ENCODE measurements at regions not wholly inside any gene's neighbourhood (a gene's known extent, or its start where the extent isn't known, plus 50 kb on each side); places are given as distances from the start of the nearest gene placed in this dataset.
"Not testable (repeated sequence)": the region's sequence is repeated elsewhere in the genome, so short reads cannot be mapped to it uniquely, and the experiment has no call there.

GRCh38 chr17:13417381-13417950 is 184.3 kb downstream of the HS3ST3A1 start:
- TF ChIP-seq, protein P1, sequence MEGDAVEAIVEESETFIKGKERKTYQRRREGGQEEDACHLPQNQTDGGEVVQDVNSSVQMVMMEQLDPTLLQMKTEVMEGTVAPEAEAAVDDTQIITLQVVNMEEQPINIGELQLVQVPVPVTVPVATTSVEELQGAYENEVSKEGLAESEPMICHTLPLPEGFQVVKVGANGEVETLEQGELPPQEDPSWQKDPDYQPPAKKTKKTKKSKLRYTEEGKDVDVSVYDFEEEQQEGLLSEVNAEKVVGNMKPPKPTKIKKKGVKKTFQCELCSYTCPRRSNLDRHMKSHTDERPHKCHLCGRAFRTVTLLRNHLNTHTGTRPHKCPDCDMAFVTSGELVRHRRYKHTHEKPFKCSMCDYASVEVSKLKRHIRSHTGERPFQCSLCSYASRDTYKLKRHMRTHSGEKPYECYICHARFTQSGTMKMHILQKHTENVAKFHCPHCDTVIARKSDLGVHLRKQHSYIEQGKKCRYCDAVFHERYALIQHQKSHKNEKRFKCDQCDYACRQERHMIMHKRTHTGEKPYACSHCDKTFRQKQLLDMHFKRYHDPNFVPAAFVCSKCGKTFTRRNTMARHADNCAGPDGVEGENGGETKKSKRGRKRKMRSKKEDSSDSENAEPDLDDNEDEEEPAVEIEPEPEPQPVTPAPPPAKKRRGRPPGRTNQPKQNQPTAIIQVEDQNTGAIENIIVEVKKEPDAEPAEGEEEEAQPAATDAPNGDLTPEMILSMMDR (IDR thresholded peaks at IDR 0.05; ENCODE audit: low read depth, low read length, missing control alignments): no peak
- in situ Hi-C loops (cut with HindIII; ENCODE audit: low sequenced_read_pairs): no loop called here
- H3K4me3 ChIP-seq (ENCODE audit: low read depth, low read length): no peak overlapping the region
- no peak for DNase-seq (ENCODE audit: low read depth)

- DNase-seq (ENCODE audit: low read depth): no peak
- TF ChIP-seq, protein P1 (IDR thresholded peaks at IDR 0.05; ENCODE audit: low read depth, low read length, missing control alignments): no peak
- H3K4me3 ChIP-seq (ENCODE audit: low read depth, low read length): no peak overlapping the region
- in situ Hi-C loops (cut with HindIII; ENCODE audit: low sequenced_read_pairs): no loop called here
These were observed 184.9 kb downstream of the HS3ST3A1 start for GRCh38 chr17:13416748-13417363.

GRCh38 chr17:13415871-13416416 is 185.8 kb downstream of the HS3ST3A1 start:
- DNase-seq (ENCODE audit: low read depth): no peak
- in situ Hi-C loops (cut with HindIII; ENCODE audit: low sequenced_read_pairs): no loop called here
- H3K4me3 ChIP-seq (ENCODE audit: low read depth, low read length): no peak overlapping the region
- TF ChIP-seq, protein P1 (IDR thresholded peaks at IDR 0.05; ENCODE audit: low read depth, low read length, missing control alignments): no peak

DNA sequence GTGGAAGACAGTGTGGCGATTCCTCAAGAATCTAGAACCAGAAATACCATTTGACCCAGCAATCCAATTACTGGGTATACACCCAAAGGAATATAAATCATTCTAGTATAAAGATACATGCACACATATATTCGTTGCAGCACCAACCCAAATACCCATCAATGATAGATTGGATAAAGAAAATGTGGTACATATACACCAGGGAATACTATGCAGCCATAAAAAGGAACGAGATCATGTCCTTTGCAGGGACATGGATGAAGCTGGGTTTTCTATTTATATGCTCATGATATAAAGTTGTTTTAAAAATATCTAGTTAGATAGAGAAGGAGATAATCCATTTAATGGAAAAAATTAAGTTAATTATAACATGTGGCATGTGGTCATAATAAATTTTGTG is 186.5 kb downstream of the HS3ST3A1 start:
- H3K4me3 ChIP-seq (ENCODE audit: low read depth, low read length); in situ Hi-C loops (cut with HindIII; ENCODE audit: low sequenced_read_pairs); DNase-seq (ENCODE audit: low read depth): not testable (repeated sequence)

DNA sequence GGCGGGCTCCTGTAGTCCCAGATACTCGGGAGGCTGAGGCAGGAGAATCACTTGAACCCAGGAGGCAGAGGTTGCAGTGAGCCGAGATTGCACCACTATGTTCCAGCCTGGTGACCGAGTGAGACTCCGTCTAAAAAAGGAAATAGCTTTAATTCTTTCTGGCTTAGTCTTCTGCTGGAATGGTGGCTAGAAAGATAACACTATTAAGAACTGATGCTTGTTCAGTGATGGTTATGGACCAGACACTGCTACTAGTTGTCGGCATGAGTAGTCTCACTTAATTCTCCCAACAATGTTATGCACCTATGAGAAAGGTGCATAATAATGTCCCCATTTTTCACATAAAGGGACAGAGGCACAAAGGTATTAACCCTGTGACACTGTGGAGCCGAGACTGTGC is 188.7 kb downstream of the HS3ST3A1 start:
- in situ Hi-C loops (cut with HindIII; ENCODE audit: low sequenced_read_pairs): no loop called here
- TF ChIP-seq, protein P1 (IDR thresholded peaks at IDR 0.05; ENCODE audit: low read depth, low read length, missing control alignments): no peak
- DNase-seq (ENCODE audit: low read depth): no peak
- no peak overlapping the region for H3K4me3 ChIP-seq (ENCODE audit: low read depth, low read length)

GRCh38 chr17:13410874-13411273 is 190.9 kb downstream of the HS3ST3A1 start:
- TF ChIP-seq, protein P1 (IDR thresholded peaks at IDR 0.05; ENCODE audit: low read depth, low read length, missing control alignments): no peak
- in situ Hi-C loops (cut with HindIII; ENCODE audit: low sequenced_read_pairs): no loop called here
- no peak overlapping the region for H3K4me3 ChIP-seq (ENCODE audit: low read depth, low read length)
- no peak for DNase-seq (ENCODE audit: low read depth)

GRCh38 chr17:13410214-13410613 is 191.5 kb downstream of the HS3ST3A1 start:
- H3K4me3 ChIP-seq (ENCODE audit: low read depth, low read length): no peak overlapping the region
- no peak for DNase-seq (ENCODE audit: low read depth)
- in situ Hi-C loops (cut with HindIII; ENCODE audit: low sequenced_read_pairs): no loop called here
- TF ChIP-seq, protein P1 (IDR thresholded peaks at IDR 0.05; ENCODE audit: low read depth, low read length, missing control alignments): no peak

All from astrocyte of the cerebellum (primary cell).